ENCODE measurements at regions not wholly inside any gene's neighbourhood (a gene's known extent, or its start where the extent isn't known, plus 50 kb on each side); places are given as distances from the start of the nearest gene placed in this dataset.

DNA sequence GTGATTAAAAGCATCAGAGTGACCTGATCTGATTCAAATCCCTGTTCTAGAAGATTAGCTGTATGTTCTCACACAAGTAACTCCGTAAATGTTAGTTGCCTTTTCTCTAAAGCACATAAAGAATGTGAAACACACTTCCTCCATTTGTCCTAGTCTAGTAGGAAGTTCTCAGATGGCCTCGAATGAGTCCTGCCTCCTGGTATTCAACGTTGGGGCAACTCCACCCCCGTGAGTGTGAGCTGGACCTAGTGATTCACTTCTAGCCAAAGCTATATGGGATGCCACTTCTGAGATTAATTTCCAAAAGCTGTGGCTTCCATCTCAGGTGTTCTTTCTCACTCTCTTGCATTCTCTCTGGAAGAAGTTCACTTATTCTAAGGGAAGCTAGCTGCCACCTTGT lies 267.6 kb downstream of the GPATCH2 start:
- TF ChIP-seq, protein P1, sequence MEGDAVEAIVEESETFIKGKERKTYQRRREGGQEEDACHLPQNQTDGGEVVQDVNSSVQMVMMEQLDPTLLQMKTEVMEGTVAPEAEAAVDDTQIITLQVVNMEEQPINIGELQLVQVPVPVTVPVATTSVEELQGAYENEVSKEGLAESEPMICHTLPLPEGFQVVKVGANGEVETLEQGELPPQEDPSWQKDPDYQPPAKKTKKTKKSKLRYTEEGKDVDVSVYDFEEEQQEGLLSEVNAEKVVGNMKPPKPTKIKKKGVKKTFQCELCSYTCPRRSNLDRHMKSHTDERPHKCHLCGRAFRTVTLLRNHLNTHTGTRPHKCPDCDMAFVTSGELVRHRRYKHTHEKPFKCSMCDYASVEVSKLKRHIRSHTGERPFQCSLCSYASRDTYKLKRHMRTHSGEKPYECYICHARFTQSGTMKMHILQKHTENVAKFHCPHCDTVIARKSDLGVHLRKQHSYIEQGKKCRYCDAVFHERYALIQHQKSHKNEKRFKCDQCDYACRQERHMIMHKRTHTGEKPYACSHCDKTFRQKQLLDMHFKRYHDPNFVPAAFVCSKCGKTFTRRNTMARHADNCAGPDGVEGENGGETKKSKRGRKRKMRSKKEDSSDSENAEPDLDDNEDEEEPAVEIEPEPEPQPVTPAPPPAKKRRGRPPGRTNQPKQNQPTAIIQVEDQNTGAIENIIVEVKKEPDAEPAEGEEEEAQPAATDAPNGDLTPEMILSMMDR (IDR thresholded peaks at IDR 0.05): no peak
- no peak overlapping the region for H3K27ac ChIP-seq
- no peak overlapping the region for H3K4me3 ChIP-seq
- DNase-seq (ENCODE audit: low spot score): no peak

DNA sequence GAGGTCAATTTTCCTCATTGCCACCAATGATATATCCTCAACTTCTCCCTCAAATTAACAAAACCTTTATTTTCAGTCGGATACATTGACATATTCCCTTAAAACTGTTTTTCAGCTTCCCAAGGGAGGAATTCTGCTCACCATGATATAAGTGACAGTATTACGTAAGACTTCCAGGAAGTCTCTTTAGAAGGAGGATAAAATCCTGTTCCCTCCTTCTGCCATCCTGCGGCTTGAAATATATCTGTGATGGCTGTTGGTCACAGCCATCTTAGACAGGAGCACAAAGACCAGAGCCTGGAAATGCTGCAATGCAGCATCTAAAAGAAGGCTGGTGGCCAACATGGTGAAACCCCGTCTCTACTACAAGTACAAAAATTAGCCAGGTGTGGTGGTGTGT lies 270.4 kb downstream of the GPATCH2 start:
- TF ChIP-seq, protein P1 (IDR thresholded peaks at IDR 0.05): no peak
- no peak overlapping the region for H3K27ac ChIP-seq
- no peak overlapping the region for H3K4me3 ChIP-seq
- DNase-seq (ENCODE audit: low spot score): no peak

DNA sequence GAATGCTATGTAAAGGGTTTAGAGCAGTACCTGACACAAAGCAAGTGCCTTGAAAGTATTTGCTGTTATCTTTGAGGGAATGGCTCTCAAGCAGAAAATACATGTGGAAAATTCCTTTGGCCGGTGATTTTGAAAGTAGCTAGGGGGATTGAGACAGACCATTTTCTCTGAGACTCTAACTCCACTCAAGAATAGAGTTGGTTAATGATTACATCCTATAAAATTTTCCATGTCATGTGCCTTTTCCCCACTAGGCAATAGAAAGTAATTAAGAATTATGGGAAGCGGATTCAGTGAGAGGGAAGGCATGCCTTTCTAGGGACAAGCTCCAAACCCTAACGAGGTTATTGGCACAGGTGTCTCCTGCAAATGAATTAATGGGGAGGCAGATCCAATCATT lies 276.0 kb downstream of the GPATCH2 start:
- H3K4me3 ChIP-seq: no peak overlapping the region
- no peak for DNase-seq (ENCODE audit: low spot score)
- TF ChIP-seq, protein P1 (IDR thresholded peaks at IDR 0.05): no peak
- H3K27ac ChIP-seq: no peak overlapping the region

- Histone ChIP-seq H3K4me3 (no peak overlapping the region), H3K27ac (no peak overlapping the region)
- TF ChIP-seq, protein P1 (IDR thresholded peaks at IDR 0.05): no peak
- DNase-seq (ENCODE audit: low spot score): no peak
Observed at GRCh38 chr1:217348960-217349664, 281.8 kb downstream of the GPATCH2 start.

DNA sequence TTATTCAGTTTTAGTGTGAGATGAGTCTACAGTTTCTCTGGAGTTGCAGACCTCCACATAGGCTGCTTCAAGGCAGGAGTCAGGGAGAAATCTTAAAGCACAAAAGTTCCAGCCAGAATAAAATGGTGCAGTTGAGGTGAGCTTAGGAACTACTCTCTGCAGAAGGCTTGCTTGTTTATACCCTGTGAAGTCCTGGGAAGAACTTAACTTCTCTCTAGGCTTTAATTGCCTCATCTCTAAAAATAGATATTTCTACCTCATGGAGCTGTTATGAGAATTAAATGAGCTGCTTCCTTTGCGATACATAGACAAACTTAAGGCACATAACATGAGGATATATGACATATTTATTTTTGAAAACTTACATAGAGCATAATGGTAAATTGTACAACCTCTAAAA lies 286.2 kb downstream of the GPATCH2 start:
- TF ChIP-seq, protein P1 (IDR thresholded peaks at IDR 0.05): no peak
- H3K4me3 ChIP-seq: no peak overlapping the region
- no peak overlapping the region for H3K27ac ChIP-seq
- no peak for DNase-seq (ENCODE audit: low spot score)

DNA sequence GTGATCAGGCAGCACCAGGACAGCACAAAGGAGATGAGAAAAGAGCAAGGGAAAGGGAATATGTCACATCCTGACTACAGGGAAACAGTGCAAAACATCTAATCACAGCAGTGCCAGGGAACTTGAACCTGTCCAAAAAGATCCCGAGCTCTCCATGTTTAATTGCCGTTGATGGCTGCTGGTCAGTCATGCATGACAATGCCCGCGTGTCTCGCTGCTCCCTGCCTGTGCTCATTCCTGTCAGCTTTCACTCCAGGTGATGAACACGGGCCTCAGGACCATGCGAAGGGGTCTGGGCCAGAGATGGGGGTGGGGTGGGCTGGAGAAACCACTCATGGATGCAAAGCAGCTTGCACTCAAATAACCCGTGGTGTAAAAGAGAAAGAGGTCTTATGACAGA lies 287.0 kb downstream of the GPATCH2 start:
- TF ChIP-seq, protein P1 (IDR thresholded peaks at IDR 0.05): no peak
- Histone ChIP-seq H3K27ac (no peak overlapping the region), H3K4me3 (no peak overlapping the region)
- no peak for DNase-seq (ENCODE audit: low spot score)

DNA sequence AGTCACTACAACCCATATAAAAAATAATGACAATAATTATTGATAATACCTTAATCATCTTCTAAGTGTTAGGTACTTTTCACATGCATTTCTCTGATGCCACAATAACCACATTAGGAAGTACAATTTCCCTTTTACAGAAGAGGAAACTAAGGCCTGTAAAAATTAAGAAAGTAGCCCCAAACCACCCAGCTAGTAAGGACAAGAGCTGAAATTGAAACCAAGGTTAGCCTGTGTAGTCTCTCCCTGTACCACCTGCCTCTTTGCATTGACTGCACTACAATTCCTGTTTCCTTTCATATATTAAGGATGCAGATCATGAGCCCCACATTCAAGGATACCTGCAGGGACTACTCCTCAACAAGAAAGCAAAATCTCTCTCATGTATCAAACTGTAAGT lies 288.8 kb downstream of the GPATCH2 start:
- no peak for DNase-seq (ENCODE audit: low spot score)
- Histone ChIP-seq H3K4me3 (no peak overlapping the region), H3K27ac (no peak overlapping the region)
- TF ChIP-seq, protein P1 (IDR thresholded peaks at IDR 0.05): no peak
